GM10248 (cell line): ENCODE measurements at regions not wholly inside any gene's neighbourhood (a gene's known extent, or its start where the extent isn't known, plus 50 kb on each side); places are given as distances from the start of the nearest gene placed in this dataset.

Source experiments
- CTCF ChIA-PET: fragments of 300-600 bp; sonication (Branson Sonifier 250); formaldehyde crosslinking; extraction: SDS; loops from one replicate; lab custom pipeline; 2021; ENCODE audit warnings: antibody characterized with exemption; lab: Yijun Ruan, JAX
- POLR2A ChIA-PET: fragments of 350-650 bp; sonication (Branson Sonifier 250); formaldehyde crosslinking; extraction: SDS; loops from one replicate; lab custom pipeline; 2020; ENCODE audit warnings: antibody characterized with exemption; lab: Yijun Ruan, JAX
- DNase-seq: peaks from one replicate; pipeline ENCODE4 v3.0.0; 2012; ENCODE audit errors: extremely low spot score
- TF ChIP-seq, protein P1 (sequence below): IDR thresholded peaks from 2 replicates; pipeline ENCODE4 v1.5.1; 2012; ENCODE audit warnings: mild to moderate bottlenecking, low read depth; ENCODE audit errors: extremely low read depth, missing control alignments, control extremely low read depth

DNA sequence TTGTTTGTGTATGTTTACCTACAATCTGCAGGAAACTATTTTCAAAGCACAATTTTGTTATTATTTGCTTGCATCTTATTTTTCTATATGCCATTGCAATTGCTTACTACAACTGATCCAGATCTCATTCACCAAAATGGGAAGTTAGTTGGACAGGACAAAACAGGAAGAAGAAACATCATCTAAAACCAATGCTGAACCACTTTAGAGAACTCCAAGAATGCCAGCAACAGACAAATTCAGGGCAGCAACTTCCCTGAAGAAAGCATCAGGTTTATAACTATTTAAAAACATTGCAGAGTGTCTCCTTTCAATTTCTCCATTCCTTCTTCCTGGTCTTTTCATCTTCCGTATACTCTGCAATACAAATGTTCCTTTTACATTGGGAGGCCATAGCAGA lies 82.4 kb upstream of the SMYD2 start:
- TF ChIP-seq, protein P1, sequence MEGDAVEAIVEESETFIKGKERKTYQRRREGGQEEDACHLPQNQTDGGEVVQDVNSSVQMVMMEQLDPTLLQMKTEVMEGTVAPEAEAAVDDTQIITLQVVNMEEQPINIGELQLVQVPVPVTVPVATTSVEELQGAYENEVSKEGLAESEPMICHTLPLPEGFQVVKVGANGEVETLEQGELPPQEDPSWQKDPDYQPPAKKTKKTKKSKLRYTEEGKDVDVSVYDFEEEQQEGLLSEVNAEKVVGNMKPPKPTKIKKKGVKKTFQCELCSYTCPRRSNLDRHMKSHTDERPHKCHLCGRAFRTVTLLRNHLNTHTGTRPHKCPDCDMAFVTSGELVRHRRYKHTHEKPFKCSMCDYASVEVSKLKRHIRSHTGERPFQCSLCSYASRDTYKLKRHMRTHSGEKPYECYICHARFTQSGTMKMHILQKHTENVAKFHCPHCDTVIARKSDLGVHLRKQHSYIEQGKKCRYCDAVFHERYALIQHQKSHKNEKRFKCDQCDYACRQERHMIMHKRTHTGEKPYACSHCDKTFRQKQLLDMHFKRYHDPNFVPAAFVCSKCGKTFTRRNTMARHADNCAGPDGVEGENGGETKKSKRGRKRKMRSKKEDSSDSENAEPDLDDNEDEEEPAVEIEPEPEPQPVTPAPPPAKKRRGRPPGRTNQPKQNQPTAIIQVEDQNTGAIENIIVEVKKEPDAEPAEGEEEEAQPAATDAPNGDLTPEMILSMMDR, result no peak
- ChIA-PET CTCF (interaction anchor here (1.1 to 1.9 kb wide), 5 partner anchors 9 to 134 kb away, joined by 3 to 6 read pairs (median 4); no protein-coding TSS in a partner anchor), POLR2A (no interaction called here)
- no peak for DNase-seq

DNA sequence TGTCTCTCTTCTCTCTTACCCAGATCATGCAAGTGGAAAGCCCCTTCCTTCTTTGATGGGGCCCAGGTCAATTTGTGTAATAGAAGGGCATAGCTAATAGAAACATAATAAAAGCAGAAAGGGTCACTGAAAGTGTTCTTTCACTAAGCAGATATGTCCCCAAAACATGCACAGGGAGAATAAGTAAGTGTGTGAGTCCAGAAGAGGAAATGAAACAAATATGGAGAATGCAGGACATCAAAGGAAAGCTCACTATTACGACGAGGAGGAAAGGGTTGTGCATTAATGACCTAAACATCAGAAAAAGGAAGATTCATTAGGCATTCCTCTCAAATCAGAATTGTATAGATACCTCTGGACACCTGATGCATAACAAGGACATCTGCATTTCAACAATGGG lies 81.4 kb upstream of the SMYD2 start:
- CTCF ChIA-PET, result interaction anchor here (0.7 to 1.8 kb wide), 5 partner anchors 9 to 130 kb away, joined by 3 to 5 read pairs (median 4); no protein-coding TSS in a partner anchor
- TF ChIP-seq, protein P1, result no peak
- no peak for DNase-seq
- POLR2A ChIA-PET, result no interaction called here

DNA sequence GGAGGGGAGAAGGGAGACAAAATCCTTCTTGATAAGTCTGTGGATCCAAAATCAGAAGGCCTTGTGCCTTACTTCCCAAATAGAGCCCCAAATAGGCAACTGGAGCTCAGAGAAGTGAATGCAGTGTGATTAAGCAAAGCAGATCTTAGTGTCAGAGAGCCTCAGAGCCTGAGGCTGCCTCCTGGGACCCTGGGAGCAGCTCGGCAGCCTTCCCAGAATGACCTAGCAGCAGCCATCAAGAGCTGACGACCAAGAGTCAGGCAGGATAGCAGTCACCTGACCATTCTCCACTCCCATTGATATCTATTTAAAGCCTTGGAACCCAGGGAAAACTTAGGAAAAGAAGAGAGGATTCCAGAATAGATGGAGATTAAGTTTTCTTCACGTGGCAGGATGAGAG lies 78.0 kb upstream of the SMYD2 start:
- POLR2A ChIA-PET, result no interaction called here

DNA sequence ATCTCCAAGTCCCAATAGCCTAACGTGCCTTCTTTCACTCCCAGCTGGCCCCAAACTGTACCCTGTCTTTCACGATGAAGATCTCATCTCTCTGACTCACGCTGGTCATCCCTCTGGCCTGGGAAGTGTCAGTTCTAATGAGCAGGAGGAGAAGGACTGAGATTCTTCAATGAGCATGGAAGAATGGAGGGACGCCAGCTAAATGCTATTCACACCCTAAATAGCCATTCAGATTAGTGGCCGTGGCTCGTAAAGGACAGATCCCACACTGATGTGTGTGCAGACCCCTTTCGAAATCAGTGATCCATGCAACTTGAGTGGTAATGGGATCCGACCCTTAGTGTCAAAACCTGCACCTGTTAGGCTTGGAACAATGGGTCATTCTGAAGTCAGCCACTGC lies 75.9 kb upstream of the SMYD2 start:
- ChIA-PET CTCF (interaction anchor here (2.0 to 5.4 kb wide), 3 partner anchors 10 to 128 kb away, joined by 6 to 30 read pairs (median 7); no protein-coding TSS in a partner anchor), POLR2A (no interaction called here)
- DNase-seq, result no peak
- TF ChIP-seq, protein P1, result no peak

More for the DNA sequence above, 78.0 kb upstream of the SMYD2 start:
- no peak for DNase-seq
- TF ChIP-seq, protein P1, result no peak
- CTCF ChIA-PET, result interaction anchor here (1.1 to 2.7 kb wide), 5 partner anchors 10 to 131 kb away, joined by 3 to 7 read pairs (median 3); no protein-coding TSS in a partner anchor

DNA sequence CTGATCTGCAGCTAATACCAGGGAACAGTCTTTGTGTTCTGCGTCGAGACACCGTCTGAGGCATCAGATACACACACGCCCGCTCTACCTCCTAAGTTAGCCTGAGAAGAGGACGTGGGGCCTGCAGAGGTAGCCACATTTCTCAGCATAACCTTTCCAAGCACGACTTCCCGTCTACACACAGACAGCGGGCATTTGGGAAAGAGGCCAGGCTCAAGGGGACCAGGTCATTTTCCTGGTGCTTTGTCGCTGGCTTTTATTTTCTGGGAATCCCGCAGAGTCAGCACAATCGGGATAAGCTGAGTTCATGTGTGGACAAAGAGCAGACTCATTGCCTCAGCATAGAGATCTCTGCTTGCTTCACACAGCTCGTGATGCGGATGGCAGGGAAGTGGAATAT lies 72.5 kb upstream of the SMYD2 start:
- DNase-seq, result no peak
- TF ChIP-seq, protein P1, result no peak
- POLR2A ChIA-PET, result no interaction called here
- CTCF ChIA-PET, result interaction anchor here (1.0 to 5.4 kb wide), 5 partner anchors 8 to 124 kb away, joined by 3 to 30 read pairs (median 5); no protein-coding TSS in a partner anchor

DNA sequence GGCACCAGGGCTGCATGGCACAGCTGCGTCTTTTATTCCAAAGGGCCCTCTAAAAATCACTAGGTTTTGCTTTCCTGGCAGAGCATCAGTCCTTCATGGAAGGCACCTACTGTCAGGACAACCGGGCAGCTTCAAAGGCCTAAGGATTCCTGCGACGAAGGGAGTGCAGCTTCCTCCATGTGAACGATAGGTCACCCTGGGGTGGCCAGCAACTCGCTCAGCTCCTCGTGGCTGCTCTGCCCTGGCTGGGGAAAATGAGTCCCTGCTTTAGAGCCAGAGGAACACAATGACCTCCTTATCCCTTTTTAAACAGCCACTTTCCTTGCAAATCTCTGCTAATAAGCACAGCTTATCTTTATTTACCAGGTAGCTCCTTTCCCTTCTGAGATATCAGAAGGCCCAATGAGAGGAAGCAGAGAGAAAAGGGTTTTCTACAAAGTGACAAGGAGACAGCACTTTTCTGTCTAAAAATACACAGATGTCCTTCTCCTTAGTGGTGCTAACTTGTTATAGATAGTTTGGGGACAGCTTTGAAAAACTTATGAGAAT lies 71.6 kb upstream of the SMYD2 start:
- TF ChIP-seq, protein P1, result no peak
- POLR2A ChIA-PET, result no interaction called here
- CTCF ChIA-PET, result interaction anchor here (1.2 to 5.4 kb wide), 5 partner anchors 9 to 123 kb away, joined by 3 to 30 read pairs (median 5); no protein-coding TSS in a partner anchor

More for the DNA sequence above, 71.6 kb upstream of the SMYD2 start:
- DNase-seq, result no peak
